Thoracic aorta (tissue), 2 donors: ENCODE measurements at regions not wholly inside any gene's neighbourhood (a gene's known extent, or its start where the extent isn't known, plus 50 kb on each side); places are given as distances from the start of the nearest gene placed in this dataset.

ENCODE experiments used
- ATAC-seq: fragments of 150-250 bp; one replicate; pipeline ENCODE4 v1.8.0; 2017; ENCODE audit warnings: low read depth; ENCODE audit not compliant: insufficient number of reproducible peaks, low FRiP score
- DNase-seq: peaks from one replicate; pipeline ENCODE4 v3.0.0-alpha.2; 2020; ENCODE audit warnings: low spot score
- H3K27ac ChIP-seq, 2 donors: fragments of 200-600 bp; sonication (generic); 1 replicate in 1 of 2; 2 replicates in 1 of 2; pipeline ENCODE4 v1.5.1; 2016; ENCODE audit warnings: mild to moderate bottlenecking in 2 of 2, moderate library complexity in 2 of 2
- H3K27me3 ChIP-seq: fragments of 200-600 bp; sonication (generic); replicated peaks from 2 replicates; pipeline ENCODE4 v1.6.0; 2016; ENCODE audit warnings: mild to moderate bottlenecking; ENCODE audit not compliant: insufficient read depth
- H3K36me3 ChIP-seq: fragments of 200-600 bp; sonication (generic); one replicate; pipeline ENCODE4 v1.5.1; 2016
- H3K4me1 ChIP-seq, 2 donors: fragments of 200-600 bp; sonication (generic); 1 replicate in 1 of 2; 2 replicates in 1 of 2; pipeline versions ENCODE4 v1.5.1 to v1.6.0; 2016; ENCODE audit warnings: low read depth in 2 of 2, mild to moderate bottlenecking in 1 of 2; ENCODE audit not compliant: control insufficient read depth in 1 of 2
- H3K4me3 ChIP-seq: fragments of 200-600 bp; sonication (generic); 2 replicates; pipeline ENCODE4 v1.5.1; 2016; ENCODE audit warnings: mild to moderate bottlenecking
- H3K9me3 ChIP-seq: fragments of 200-600 bp; sonication (generic); 2 replicates; pipeline ENCODE4 v1.5.1; 2016
- TF ChIP-seq, protein P1 (sequence below): fragments of 200-600 bp; sonication (generic); IDR thresholded peaks from one replicate; pipeline ENCODE4 v1.5.1; 2019; ENCODE audit warnings: antibody characterized with exemption

DNA sequence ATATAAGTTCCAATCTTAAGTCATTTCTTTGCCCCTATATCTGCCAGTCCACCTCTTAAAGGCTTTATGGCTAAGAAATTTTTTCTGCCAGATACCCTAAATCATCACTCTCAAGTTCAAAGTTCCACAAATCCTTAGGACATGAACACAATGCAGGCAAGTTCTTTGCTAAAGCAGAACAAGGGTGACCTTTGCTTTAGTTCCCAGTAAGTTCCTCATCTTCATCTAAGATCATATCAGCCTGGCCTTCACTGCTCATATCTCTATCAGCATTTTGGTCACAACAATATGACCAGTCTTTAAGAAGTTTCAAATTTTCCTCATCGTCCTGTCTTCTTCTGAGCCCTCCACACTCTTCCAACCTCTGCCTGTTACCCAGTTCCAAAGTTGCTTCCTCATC, 402.2 kb upstream of the RUNX1 start:
- TF ChIP-seq, protein P1, sequence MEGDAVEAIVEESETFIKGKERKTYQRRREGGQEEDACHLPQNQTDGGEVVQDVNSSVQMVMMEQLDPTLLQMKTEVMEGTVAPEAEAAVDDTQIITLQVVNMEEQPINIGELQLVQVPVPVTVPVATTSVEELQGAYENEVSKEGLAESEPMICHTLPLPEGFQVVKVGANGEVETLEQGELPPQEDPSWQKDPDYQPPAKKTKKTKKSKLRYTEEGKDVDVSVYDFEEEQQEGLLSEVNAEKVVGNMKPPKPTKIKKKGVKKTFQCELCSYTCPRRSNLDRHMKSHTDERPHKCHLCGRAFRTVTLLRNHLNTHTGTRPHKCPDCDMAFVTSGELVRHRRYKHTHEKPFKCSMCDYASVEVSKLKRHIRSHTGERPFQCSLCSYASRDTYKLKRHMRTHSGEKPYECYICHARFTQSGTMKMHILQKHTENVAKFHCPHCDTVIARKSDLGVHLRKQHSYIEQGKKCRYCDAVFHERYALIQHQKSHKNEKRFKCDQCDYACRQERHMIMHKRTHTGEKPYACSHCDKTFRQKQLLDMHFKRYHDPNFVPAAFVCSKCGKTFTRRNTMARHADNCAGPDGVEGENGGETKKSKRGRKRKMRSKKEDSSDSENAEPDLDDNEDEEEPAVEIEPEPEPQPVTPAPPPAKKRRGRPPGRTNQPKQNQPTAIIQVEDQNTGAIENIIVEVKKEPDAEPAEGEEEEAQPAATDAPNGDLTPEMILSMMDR: no peak
- Histone ChIP-seq H3K27me3 (no peaks in the 10 kb centered on the region), H3K9me3 (no peaks in the 10 kb centered on the region), H3K4me1 (no peaks in the 10 kb centered on the region), H3K27ac (no peak overlapping the region), H3K36me3 (no peaks in the 10 kb centered on the region), H3K4me3 (no peak overlapping the region)
- no peak for DNase-seq
- no peak for ATAC-seq

DNA sequence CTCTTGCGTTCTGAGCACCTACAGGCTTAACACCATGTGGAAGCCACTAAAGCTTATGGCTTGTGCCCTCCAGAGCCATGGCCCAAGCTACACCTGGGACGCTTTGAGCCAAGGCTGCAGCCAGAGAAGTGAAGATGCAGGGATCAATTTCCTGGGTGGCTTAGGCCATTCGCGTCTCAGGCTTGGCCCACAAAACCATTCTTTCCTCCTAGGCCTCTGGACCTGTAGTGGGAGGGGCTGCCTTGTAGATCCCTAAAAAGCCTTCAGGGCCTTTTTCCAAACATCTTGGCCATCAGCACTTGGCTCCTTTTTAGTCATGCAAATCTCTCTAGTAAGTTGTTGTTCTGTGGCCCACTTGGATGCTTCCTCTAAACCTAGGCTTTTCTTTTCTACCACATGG, 401.7 kb upstream of the RUNX1 start:
- Histone ChIP-seq H3K4me3 (no peak overlapping the region), H3K36me3 (no peaks in the 10 kb centered on the region), H3K27ac (no peak overlapping the region), H3K9me3 (no peaks in the 10 kb centered on the region), H3K4me1 (no peaks in the 10 kb centered on the region), H3K27me3 (no peaks in the 10 kb centered on the region)
- DNase-seq (no peak), ATAC-seq (no peak)
- TF ChIP-seq, protein P1: no peak

DNA sequence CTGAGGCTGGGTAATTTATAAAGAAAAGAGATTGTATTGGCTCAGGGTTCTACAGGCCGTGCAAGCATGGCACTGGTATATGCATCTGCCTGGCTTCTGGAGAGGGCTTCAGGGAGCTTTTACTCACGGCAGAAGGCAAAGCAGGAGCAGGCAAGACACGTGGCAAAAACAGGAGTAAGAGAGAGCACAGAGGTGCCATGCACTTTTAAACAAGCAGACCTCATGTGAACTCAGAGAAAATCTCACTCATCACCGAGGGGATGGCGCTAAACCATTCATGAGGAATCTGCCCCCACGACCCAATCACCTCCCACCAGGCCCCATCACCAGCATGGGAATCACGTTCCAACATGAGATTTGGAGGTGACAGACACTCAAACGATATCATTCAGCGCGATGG, 400.7 kb upstream of the RUNX1 start:
- DNase-seq: no peak
- TF ChIP-seq, protein P1: no peak
- Histone ChIP-seq H3K4me3 (no peak overlapping the region), H3K4me1 (no peaks in the 10 kb centered on the region), H3K27ac (no peak overlapping the region), H3K36me3 (no peaks in the 10 kb centered on the region), H3K9me3 (no peaks in the 10 kb centered on the region), H3K27me3 (no peaks in the 10 kb centered on the region)
- no peak for ATAC-seq

DNA sequence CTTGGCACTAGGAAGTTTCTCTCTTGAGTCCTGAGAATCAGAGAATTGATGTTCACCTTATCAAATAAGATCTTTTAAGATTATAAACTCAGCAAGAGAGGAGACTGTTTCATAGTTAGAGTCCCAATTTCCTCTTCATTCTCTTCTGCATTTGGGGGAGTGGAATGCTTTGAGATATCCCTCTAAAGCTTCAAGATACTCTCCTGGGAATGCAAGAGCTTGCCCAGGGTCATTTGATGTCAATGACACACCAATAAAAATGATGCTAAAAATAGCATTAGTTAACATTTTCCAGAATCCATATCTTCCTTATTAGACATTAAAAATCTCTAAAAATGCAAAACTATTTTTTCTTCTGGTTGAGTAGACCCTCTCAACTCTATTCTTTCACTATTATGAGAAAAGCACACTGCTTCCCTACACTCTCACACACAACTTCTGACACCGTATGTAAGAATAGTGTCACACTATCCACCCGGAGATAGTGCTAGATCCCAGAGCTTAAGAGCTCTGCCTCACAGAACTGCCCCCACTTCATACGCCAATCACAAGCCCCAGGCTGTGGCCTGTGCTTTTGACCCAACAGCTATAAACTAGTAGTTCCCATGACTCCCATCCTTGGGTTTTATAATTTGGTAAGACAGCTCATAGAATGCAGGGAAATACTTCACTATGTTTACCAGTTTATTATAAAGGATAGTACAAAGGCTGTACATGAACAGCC, 399.9 kb upstream of the RUNX1 start:
- Histone ChIP-seq H3K27ac (no peak overlapping the region), H3K4me3 (no peak overlapping the region), H3K9me3 (no peaks in the 10 kb centered on the region), H3K4me1 (no peaks in the 10 kb centered on the region), H3K36me3 (no peaks in the 10 kb centered on the region), H3K27me3 (no peaks in the 10 kb centered on the region)
- ATAC-seq (no peak), DNase-seq (no peak)
- TF ChIP-seq, protein P1: no peak

DNA sequence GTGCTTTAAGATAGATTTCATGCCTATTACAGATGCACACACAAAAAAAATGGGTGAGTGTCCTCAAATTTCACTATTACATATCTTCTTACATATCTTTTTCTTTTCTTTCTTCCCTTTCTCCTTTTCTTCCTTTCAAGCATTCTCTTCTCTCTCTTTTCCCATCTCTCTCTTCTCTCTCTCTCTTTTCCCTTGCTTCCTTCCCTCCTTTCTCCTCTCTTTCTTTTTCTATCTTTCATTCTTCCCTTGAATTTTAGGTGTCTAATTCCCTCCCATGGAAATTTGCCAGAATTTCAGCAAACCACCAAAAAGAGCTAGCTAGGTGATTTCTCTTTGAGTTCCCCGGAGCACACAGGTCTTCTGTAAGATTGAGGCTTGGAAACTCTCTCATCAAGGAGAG, 395.3 kb upstream of the RUNX1 start:
- ATAC-seq: no peak
- no peak for DNase-seq
- H3K4me3 ChIP-seq: no peak overlapping the region

More for the DNA sequence above, 395.3 kb upstream of the RUNX1 start:
- H3K4me1 ChIP-seq: no peaks in the 10 kb centered on the region
- no peaks in the 10 kb centered on the region for H3K36me3 ChIP-seq
- TF ChIP-seq, protein P1: no peak
- H3K27me3 ChIP-seq: no peaks in the 10 kb centered on the region
- H3K9me3 ChIP-seq: no peaks in the 10 kb centered on the region
- H3K27ac ChIP-seq: no peak overlapping the region
